Activated CD8-positive, alpha-beta memory T cell treated with anti-CD3 and anti-CD28 coated beads for 1 hour (primary cell): ENCODE measurements at regions not wholly inside any gene's neighbourhood (a gene's known extent, or its start where the extent isn't known, plus 50 kb on each side); places are given as distances from the start of the nearest gene placed in this dataset.
"Not testable (repeated sequence)": the region's sequence is repeated elsewhere in the genome, so short reads cannot be mapped to it uniquely, and the experiment has no call there.

Experiments
- DNase-seq, 2 donors: peaks; one replicate each; pipeline ENCODE4 v3.0.0-alpha.2; 2020; ENCODE audit warnings: low read depth in 1 of 2; ENCODE audit errors: extremely low read depth in 1 of 2

DNA sequence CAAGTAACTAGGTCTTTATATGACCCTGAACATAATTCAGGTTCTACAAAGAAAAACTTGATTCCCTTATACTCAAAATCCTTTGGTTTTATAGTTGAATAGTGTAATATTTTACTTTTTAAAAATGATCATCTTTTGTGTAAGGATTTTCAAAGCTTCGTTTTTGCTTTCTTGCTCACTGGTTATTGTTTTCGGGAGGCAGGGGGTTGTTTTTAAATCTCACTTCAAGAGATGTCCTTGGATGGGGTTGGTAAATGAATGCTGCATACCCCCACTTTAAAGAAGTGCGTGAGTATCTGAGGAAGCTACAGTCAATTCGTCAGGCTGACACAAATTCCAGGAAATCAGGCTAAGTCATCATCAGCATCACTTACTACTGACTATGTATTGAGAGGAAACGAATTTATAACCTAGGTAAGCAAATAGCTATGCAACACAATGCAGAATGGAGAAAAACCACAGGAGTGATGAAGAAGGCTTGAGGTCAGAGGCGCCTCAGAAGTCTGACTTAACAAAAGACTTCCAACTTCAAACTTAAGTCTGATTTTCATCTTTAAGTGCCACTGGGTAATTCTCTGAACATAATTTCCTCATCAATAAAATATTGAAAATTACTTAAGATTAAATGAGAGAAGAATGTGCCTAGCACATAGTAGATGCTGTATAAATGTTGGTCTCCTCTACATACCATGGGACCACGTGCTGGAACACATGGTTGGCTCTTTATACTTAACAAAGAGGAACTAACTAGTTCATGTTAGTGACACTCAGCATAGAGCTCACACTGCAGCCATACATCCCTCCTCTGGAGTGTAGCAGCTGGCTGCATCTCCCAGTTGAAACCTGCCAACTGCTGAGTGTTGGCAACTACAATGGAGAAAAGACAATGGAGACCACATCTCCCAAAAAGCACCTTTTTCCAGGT lies 106.0 kb upstream of the KIF2A start:
- no peak for DNase-seq

- DNase-seq, result no peak
Observed at GRCh38 chr5:62206150-62206829, 99.7 kb upstream of the KIF2A start.

GRCh38 chr5:62208218-62208852 lies 97.7 kb upstream of the KIF2A start:
- DNase-seq, result no peak

DNA sequence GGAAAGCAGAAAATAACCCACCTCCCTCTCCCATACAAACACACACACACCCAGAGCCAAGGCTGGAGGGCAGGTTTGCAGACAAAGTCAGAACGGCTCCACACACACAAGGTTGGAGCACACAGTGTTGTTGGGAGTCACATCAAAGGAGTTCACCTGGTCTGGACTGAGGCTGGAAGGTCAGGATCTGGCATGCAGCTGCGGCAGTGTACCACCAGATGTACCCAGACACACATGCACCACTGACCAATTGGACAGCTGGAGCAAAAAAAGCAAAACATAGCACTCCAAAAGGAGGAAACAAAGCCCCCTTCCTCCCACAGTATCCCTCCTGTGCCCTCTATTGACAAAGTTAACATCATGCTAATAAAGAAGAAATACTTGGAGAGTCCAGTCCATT lies 94.6 kb upstream of the KIF2A start:
- no peak for DNase-seq

- no peak for DNase-seq
Observed at GRCh38 chr5:62212648-62213047, 93.4 kb upstream of the KIF2A start.

DNA sequence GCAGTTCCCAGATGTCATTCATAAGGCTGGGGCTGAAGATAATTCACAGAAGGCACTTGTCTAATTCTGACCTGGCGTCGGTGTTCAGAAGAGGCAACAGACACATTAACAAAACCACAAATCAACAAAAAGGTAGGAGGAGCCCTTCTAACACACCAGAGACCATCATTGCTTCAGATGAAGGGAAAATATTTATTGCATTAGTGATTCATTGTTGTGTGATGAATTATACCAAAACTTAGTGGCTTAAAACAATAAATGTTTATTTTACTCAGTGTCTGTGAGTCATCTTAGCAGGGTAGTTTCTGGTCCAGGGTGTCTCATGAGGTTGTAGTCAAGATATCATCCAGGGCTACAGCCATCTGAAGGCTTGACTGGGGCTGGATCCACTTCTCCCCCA lies 91.3 kb upstream of the KIF2A start:
- no peak for DNase-seq

DNA sequence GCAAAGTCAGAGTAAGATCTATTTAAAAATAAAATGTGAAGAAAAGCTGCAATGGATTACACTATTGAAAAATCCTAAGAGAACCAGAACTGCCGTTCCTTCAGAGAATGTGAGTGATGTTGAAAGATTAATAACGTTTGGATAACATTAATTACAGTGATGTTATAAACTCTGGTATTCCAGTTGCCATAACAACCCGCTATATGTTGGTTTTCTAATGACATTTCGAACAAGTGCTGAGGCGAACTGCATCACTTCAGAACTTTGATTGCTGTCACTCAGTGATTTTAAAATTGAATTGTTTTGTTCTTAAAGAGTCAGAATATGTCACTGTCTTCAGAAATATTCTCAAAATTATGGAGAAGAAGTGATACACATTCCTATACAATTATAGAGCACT lies 89.4 kb upstream of the KIF2A start:
- DNase-seq, result not testable (repeated sequence)

- not testable (repeated sequence) for DNase-seq
Observed at GRCh38 chr5:62217095-62217494, 88.9 kb upstream of the KIF2A start.

- DNase-seq, result not testable (repeated sequence)
Observed at GRCh38 chr5:62218860-62219259, 87.1 kb upstream of the KIF2A start.

GRCh38 chr5:62221881-62222280 lies 84.1 kb upstream of the KIF2A start:
- DNase-seq, result not testable (repeated sequence)

GRCh38 chr5:62222305-62222704 lies 83.7 kb upstream of the KIF2A start:
- not testable (repeated sequence) for DNase-seq

- peak; percentile 48 to 65 for DNase-seq
Observed at GRCh38 chr5:62223312-62223670, 82.7 kb upstream of the KIF2A start.

- DNase-seq, result not testable (repeated sequence)
Observed at GRCh38 chr5:62224987-62225601, 80.9 kb upstream of the KIF2A start.

DNA sequence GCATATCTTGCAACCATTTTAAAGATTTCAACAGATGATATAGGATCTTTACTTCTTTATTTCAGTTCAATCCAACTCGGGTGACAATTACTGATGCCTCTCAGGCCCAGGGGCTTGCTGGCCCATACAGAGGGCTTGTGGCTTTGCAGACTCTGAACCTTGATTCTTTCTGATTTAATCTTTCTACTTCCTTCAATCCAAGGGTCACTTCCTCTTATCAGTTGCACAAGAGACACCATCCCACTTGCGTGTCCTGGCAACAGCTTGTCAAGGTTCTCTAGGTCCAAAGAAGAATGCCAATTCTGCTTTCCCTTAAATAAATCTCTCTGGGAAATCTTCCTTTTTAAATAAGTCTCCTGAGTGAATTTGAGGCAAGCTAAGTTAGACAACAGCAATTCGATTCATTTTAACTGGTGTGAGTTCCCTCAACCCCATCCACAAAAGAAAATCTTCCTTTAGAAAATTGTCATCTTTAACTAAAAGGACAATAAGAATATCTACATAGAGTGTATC lies 75.1 kb upstream of the KIF2A start:
- DNase-seq, result not testable (repeated sequence)

GRCh38 chr5:62231576-62231975 lies 74.4 kb upstream of the KIF2A start:
- no peak for DNase-seq

- DNase-seq, result not testable (repeated sequence)
Observed at GRCh38 chr5:62232218-62232617, 73.8 kb upstream of the KIF2A start.

- DNase-seq, result not testable (repeated sequence)
Observed at GRCh38 chr5:62233083-62234046, 72.6 kb upstream of the KIF2A start.

- not testable (repeated sequence) for DNase-seq
Observed at GRCh38 chr5:62236593-62236992, 69.4 kb upstream of the KIF2A start.

GRCh38 chr5:62237944-62238343 lies 68.1 kb upstream of the KIF2A start:
- DNase-seq, result not testable (repeated sequence)

GRCh38 chr5:62238584-62238983 lies 67.4 kb upstream of the KIF2A start:
- DNase-seq, result not testable (repeated sequence)
